ENCODE measurements at regions not wholly inside any gene's neighbourhood (a gene's known extent, or its start where the extent isn't known, plus 50 kb on each side); places are given as distances from the start of the nearest gene placed in this dataset.

GRCh38 chr7:130906575-130906974 lies 172.6 kb upstream of the KLF14 start:
- TF ChIP-seq CTCF (IDR thresholded peaks at IDR 0.05), result no peak
- TF ChIP-seq ARID4B (CRISPR knock-in tag; IDR thresholded peaks at IDR 0.05; ENCODE audit: borderline replicate concordance), result no peak
- TF ChIP-seq MAX (CRISPR knock-in tag; IDR thresholded peaks at IDR 0.05), result no peak
- no peak for TF ChIP-seq FOXP1 (CRISPR knock-in tag; IDR thresholded peaks at IDR 0.05; ENCODE audit: borderline replicate concordance)
- no peak for TF ChIP-seq E2F1 (CRISPR knock-in tag; IDR thresholded peaks at IDR 0.05)
- no peak for TF ChIP-seq ZNF121 (CRISPR knock-in tag; IDR thresholded peaks at IDR 0.05)
- no peak for TF ChIP-seq ETV6 (CRISPR knock-in tag; IDR thresholded peaks at IDR 0.05)
- no peak for TF ChIP-seq MLX (CRISPR knock-in tag; IDR thresholded peaks at IDR 0.05)
- TF ChIP-seq PRRX2 (CRISPR knock-in tag; IDR thresholded peaks at IDR 0.05), result no peak
- TF ChIP-seq NFYB (CRISPR knock-in tag; conservative IDR thresholded peaks at IDR 0.05; ENCODE audit: low read depth), result no peak

All from WTC11 (cell line).